ENCODE measurements at regions not wholly inside any gene's neighbourhood (a gene's known extent, or its start where the extent isn't known, plus 50 kb on each side); places are given as distances from the start of the nearest gene placed in this dataset.

DNA sequence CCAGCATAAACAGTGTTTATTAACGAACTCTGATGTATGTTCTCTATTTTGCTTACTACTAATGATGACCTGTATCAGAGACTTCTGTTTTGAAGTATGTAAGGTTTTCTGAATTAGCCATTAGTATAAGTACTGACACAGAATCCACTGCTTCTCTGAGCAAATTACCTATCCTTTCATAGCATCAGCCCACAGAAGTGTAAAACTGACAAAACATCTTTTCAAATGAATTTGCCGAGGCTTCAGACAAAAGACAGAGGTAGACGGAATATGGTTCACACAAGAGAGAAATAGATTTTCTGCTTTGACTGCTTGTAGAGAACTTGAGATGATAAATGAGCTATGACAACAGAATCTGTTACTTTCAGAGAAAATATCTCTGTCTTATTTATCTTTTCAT, 1051.6 kb downstream of the AMY1C start:
- no peak for FAIRE-seq
- no peak for DNase-seq (ENCODE audit: insufficient read length, low spot score)
- no peak for TF ChIP-seq POLR2A (IDR thresholded peaks at IDR 0.05; ENCODE audit: low read depth, low read length)

GRCh38 chr1:104804147-104804546, 1054.4 kb downstream of the AMY1C start:
- DNase-seq (ENCODE audit: insufficient read length, low spot score) (no peak), FAIRE-seq (no peak)
- no peak for TF ChIP-seq POLR2A (IDR thresholded peaks at IDR 0.05; ENCODE audit: low read depth, low read length)

DNA sequence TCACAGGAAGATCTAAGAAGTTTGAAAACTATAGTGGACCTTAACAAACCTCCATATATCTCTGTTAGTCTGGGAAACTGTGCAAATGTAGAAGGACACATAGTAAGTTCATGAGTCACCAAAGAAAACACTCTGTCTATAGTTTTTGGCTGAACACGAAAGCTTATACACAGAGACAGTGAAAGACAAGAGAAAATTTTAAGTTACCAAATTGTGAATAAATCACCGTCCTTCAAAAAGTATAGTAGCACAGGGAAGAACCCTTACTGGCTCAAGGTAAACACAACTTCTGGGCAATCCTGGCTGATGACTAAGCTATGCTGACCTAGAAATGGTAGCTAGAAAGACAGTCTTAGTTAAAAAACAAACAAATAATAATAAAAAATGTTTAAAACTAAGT, 1057.9 kb downstream of the AMY1C start:
- no peak for DNase-seq (ENCODE audit: insufficient read length, low spot score)
- TF ChIP-seq POLR2A (IDR thresholded peaks at IDR 0.05; ENCODE audit: low read depth, low read length), result no peak
- FAIRE-seq, result peak; percentile 76

GRCh38 chr1:104825401-104825800, 1075.7 kb downstream of the AMY1C start:
- DNase-seq (ENCODE audit: insufficient read length, low spot score) (no peak), FAIRE-seq (no peak)
- TF ChIP-seq POLR2A (IDR thresholded peaks at IDR 0.05; ENCODE audit: low read depth, low read length), result no peak

GRCh38 chr1:104830534-104830933, 1080.8 kb downstream of the AMY1C start:
- DNase-seq (ENCODE audit: insufficient read length, low spot score) (no peak), FAIRE-seq (peak; percentile 27)
- no peak for TF ChIP-seq POLR2A (IDR thresholded peaks at IDR 0.05; ENCODE audit: low read depth, low read length)

- no peak for FAIRE-seq
- no peak for DNase-seq (ENCODE audit: insufficient read length, low spot score)
- TF ChIP-seq POLR2A (IDR thresholded peaks at IDR 0.05; ENCODE audit: low read depth, low read length), result no peak
Observed at GRCh38 chr1:104852151-104852550, 1102.5 kb downstream of the AMY1C start.

DNA sequence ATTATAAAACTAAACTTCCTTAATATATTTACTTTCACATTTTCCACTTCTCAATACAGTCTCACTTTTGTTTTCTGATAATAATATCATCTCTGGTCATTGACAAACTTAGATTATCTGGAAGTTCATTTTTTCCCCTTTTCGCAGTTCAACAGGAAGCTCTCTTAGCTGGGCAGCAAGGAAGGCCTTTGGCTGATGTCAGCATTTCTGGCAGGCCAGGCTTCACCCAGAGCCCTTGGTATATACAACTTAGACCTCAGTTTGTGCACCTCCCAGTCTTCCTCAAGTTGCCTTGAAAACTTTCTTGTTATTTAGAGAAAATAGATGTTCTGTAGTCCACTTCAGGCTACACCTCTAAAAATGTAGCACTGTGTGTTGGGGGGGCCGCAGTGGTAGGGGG, 1103.6 kb downstream of the AMY1C start:
- no peak for TF ChIP-seq POLR2A (IDR thresholded peaks at IDR 0.05; ENCODE audit: low read depth, low read length)
- no peak for FAIRE-seq
- DNase-seq (ENCODE audit: insufficient read length, low spot score), result no peak

DNA sequence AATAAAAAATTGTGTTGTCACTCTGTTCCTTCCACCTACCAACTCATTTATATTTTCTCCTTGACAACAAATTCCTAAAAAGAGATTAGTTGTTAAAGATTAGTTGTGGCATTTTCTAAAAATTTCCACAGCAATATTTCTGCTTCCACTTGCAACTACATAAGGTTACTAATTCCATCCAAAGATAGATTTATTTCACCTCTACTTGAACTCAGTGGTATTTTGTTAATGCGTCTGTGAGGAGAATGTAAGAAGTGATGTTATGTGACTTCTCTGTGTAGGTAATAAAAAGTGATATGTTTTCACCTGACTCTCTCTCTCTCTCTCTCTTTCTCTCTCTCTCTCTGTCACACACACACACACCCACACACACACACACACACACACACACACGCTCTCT, 1104.8 kb downstream of the AMY1C start:
- no peak for DNase-seq (ENCODE audit: insufficient read length, low spot score)
- FAIRE-seq, result no peak
- TF ChIP-seq POLR2A (IDR thresholded peaks at IDR 0.05; ENCODE audit: low read depth, low read length), result no peak

GRCh38 chr1:104855550-104855949, 1105.9 kb downstream of the AMY1C start:
- DNase-seq (ENCODE audit: insufficient read length, low spot score), result no peak
- TF ChIP-seq POLR2A (IDR thresholded peaks at IDR 0.05; ENCODE audit: low read depth, low read length), result no peak
- FAIRE-seq, result no peak

GRCh38 chr1:104856091-104856490, 1106.4 kb downstream of the AMY1C start:
- FAIRE-seq (no peak), DNase-seq (ENCODE audit: insufficient read length, low spot score) (no peak)
- TF ChIP-seq POLR2A (IDR thresholded peaks at IDR 0.05; ENCODE audit: low read depth, low read length), result no peak

DNA sequence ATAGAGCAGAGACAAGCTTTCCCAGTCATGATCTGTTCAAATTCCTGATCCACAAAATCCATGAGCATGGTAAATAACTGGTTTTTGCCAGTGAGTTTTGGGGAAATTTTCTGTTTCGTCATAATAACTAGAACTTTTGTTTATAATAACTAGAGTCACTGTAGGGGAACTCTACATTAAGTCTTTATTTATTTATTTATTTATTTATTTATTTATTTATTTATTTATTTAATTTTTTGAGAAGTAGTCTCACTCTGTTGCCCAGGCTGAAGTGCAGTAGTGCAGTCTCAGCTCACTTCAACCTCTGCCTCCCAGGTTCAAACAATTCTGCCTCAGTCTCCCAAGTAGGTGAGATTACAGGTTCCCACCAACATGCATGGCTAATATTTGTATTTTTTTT, 1106.8 kb downstream of the AMY1C start:
- DNase-seq (ENCODE audit: insufficient read length, low spot score), result no peak
- no peak for TF ChIP-seq POLR2A (IDR thresholded peaks at IDR 0.05; ENCODE audit: low read depth, low read length)
- no peak for FAIRE-seq

GRCh38 chr1:104868794-104869193, 1119.1 kb downstream of the AMY1C start:
- no peak for TF ChIP-seq POLR2A (IDR thresholded peaks at IDR 0.05; ENCODE audit: low read depth, low read length)
- no peak for FAIRE-seq

DNA sequence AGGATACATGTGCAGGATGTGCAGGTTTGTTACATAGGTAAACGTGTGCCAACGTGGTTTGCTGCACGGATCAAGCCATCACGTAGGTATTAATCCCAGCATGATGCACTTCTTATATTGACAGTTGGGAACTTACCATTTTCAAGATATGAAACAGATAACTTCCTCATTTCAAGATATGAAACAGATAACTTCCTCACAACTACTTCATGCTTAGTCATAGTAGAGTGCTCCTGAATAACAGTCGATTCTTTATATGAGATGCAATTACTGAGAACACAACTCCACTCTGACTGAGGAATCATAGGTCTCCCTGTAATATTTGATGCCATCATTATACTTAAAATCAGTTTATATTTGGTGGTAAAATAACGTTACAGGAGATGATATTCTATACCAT, 1124.3 kb downstream of the AMY1C start:
- DNase-seq (ENCODE audit: insufficient read length, low spot score), result no peak
- no peak for TF ChIP-seq POLR2A (IDR thresholded peaks at IDR 0.05; ENCODE audit: low read depth, low read length)
- FAIRE-seq, result no peak

More at GRCh38 chr1:104868794-104869193, 1119.1 kb downstream of the AMY1C start:
- no peak for DNase-seq (ENCODE audit: insufficient read length, low spot score)

DNA sequence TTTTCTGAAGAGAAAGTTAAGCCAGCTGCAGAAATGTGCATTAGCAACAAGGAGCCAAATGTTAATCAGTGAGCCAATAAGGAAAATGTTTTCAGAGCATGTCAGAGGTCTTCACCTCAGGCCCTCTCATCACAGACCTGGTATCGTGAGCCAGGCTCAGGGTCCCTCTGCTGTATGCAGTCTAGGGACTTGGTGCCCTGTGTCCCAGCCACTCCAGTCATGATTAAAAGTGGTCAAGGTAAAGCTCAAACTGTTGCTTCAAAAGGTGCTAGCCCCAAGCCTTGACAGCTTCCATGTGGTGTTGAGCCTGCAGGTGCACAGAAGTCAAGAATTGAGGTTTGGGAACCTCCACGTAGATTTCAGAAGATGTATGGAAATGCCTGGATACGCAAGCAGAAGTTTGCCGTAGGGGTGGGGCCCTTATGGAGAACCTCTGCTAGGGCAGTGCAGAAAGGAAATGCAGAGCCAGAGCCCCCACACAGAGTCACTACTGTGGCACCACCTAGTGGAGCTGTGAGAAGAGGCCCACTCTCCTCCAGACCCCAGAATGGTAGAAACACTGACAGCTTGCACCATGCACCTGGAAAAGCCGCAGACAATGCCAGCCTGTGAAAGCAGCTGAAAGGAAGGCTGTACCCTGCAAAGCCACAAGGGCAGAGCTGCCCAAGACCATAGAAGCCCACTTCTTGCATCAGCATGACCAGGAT, 1128.7 kb downstream of the AMY1C start:
- no peak for DNase-seq (ENCODE audit: insufficient read length, low spot score)
- FAIRE-seq, result no peak
- no peak for TF ChIP-seq POLR2A (IDR thresholded peaks at IDR 0.05; ENCODE audit: low read depth, low read length)

- no peak for TF ChIP-seq POLR2A (IDR thresholded peaks at IDR 0.05; ENCODE audit: low read depth, low read length)
- FAIRE-seq (no peak), DNase-seq (ENCODE audit: insufficient read length, low spot score) (no peak)
Observed at GRCh38 chr1:104884939-104885338, 1135.2 kb downstream of the AMY1C start.

DNA sequence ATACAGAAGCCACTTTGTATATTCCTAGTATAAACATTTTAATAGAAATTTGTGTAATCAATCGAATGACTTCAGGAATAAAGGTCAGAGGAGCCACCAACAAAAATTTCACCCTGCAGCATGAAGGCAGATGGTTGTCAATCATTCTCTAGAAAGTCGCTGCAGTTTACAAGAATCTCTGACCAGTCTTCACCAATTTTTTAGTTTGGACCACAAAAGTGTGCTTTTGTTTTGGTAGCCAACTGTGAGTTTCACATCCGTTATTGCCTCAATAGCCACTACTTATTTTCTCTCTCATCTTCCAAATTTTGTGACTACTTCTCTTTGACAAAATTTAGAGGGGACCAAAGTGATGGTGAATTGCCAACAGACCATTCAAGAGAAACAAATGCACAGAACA, 1155.6 kb downstream of the AMY1C start:
- no peak for TF ChIP-seq POLR2A (IDR thresholded peaks at IDR 0.05; ENCODE audit: low read depth, low read length)
- no peak for FAIRE-seq
- no peak for DNase-seq (ENCODE audit: insufficient read length, low spot score)
